SK-N-SH (cell line): ENCODE measurements at regions not wholly inside any gene's neighbourhood (a gene's known extent, or its start where the extent isn't known, plus 50 kb on each side); places are given as distances from the start of the nearest gene placed in this dataset.
"Not testable (repeated sequence)": the region's sequence is repeated elsewhere in the genome, so short reads cannot be mapped to it uniquely, and the experiment has no call there.

ENCODE experiments used
- CTCF ChIA-PET: fragments of 300-600, 350-600 bp; formaldehyde crosslinking; extraction: SDS; loops from one replicate; lab custom pipeline; 2021; lab: Yijun Ruan, JAX
- POLR2A ChIA-PET: fragments of 350-600 bp; sonication (Branson Sonifier 250); formaldehyde crosslinking; extraction: SDS; loops from one replicate; lab custom pipeline; 2020; ENCODE audit warnings: antibody characterized with exemption, inconsistent platforms; lab: Yijun Ruan, JAX
- DNase-seq: peaks from one replicate; pipeline ENCODE4 v3.0.0; 2012
- H2AFZ ChIP-seq: fragments of 200-600 bp; sonication (generic); 2 replicates; pipeline ENCODE4 v1.8.1; 2016; ENCODE audit warnings: antibody characterized with exemption, mild to moderate bottlenecking, low read depth
- H3F3A ChIP-seq: fragments of 200-600 bp; sonication (generic); replicated peaks from 2 replicates; pipeline ENCODE3; 2016; ENCODE audit warnings: antibody characterized with exemption, mild to moderate bottlenecking; ENCODE audit not compliant: insufficient read depth
- H3K27ac ChIP-seq, 2 experiments: fragments of 200-500 bp in 1 of 2; fragments of 200-600 bp in 1 of 2; sonication (Bioruptor generic) in 1 of 2; sonication (generic), shearing (Covaris generic) in 1 of 2; 2 replicates each; pipeline versions ENCODE4 v1.5.1 to v1.6.1; 2014 to 2016; ENCODE audit warnings: low read depth in 2 of 2, inconsistent platforms in 1 of 2, low read length in 1 of 2, mild to moderate bottlenecking in 1 of 2, mixed read lengths in 1 of 2
- H3K27me3 ChIP-seq: fragments of 200-600 bp; sonication (generic), shearing (Covaris generic); 2 replicates; pipeline ENCODE4 v1.6.1; 2016; ENCODE audit warnings: mixed run types; ENCODE audit not compliant: insufficient read depth
- H3K36me3 ChIP-seq, 2 experiments: fragments of 200-500 bp in 1 of 2; fragments of 200-600 bp in 1 of 2; sonication (Bioruptor generic) in 1 of 2; sonication (generic) in 1 of 2; replicated peaks in 1 of 2; 2 replicates each; pipeline versions ENCODE3 to v1.5.1; 2014 to 2016; ENCODE audit warnings: low read length in 1 of 2, mild to moderate bottlenecking in 1 of 2; ENCODE audit not compliant: insufficient read depth in 2 of 2, control insufficient read depth in 1 of 2
- H3K4me1 ChIP-seq, 2 experiments: fragments of 200-500 bp in 1 of 2; fragments of 200-600 bp in 1 of 2; sonication (Bioruptor generic) in 1 of 2; sonication (generic), shearing (Covaris generic) in 1 of 2; 2 replicates each; pipeline versions ENCODE4 v1.5.1 to v1.6.1; 2014 to 2016; ENCODE audit warnings: low read depth in 1 of 2, low read length in 1 of 2, mixed run types in 1 of 2; ENCODE audit not compliant: insufficient read depth in 2 of 2, control insufficient read depth in 1 of 2
- H3K4me2 ChIP-seq: fragments of 200-600 bp; sonication (generic), shearing (Covaris generic); 2 replicates; pipeline ENCODE4 v1.6.1; 2017; ENCODE audit warnings: mixed run types
- H3K4me3 ChIP-seq, 2 experiments: fragments of 200-500 bp in 1 of 2; fragments of 200-600 bp in 1 of 2; sonication (Bioruptor generic) in 1 of 2; sonication (generic), shearing (Covaris generic) in 1 of 2; 2 replicates each; pipeline versions ENCODE4 v1.5.1 to v1.8.1; 2014 to 2016; ENCODE audit warnings: low read depth in 2 of 2, inconsistent platforms in 1 of 2, low read length in 1 of 2, mild to moderate bottlenecking in 1 of 2, mixed read lengths in 1 of 2, moderate library complexity in 1 of 2
- H3K79me2 ChIP-seq: fragments of 200-600 bp; sonication (generic); 2 replicates; pipeline ENCODE4 v1.8.1; 2017; ENCODE audit warnings: mild to moderate bottlenecking; ENCODE audit not compliant: insufficient read depth
- H3K9ac ChIP-seq: fragments of 200-600 bp; sonication (generic); 2 replicates; pipeline ENCODE4 v1.6.1; 2017; ENCODE audit warnings: mixed run types
- H3K9me2 ChIP-seq: fragments of 200-600 bp; sonication (generic); 2 replicates; pipeline ENCODE4 v1.6.1; 2017; ENCODE audit warnings: mixed run types
- H3K9me3 ChIP-seq: fragments of 200-600 bp; sonication (generic); 2 replicates; pipeline ENCODE4 v1.6.1; 2017; ENCODE audit warnings: mixed run types, mild to moderate bottlenecking, moderate library complexity
- H4K20me1 ChIP-seq: fragments of 200-600 bp; sonication (generic); 2 replicates; pipeline ENCODE4 v1.6.1; 2017; ENCODE audit warnings: mild to moderate bottlenecking, mixed run types; ENCODE audit not compliant: insufficient read depth
- CHD2 ChIP-seq: fragments of 150-350 bp; IDR thresholded peaks from 2 replicates; pipeline ENCODE4 v1.6.1; 2018; ENCODE audit warnings: low read length; ENCODE audit not compliant: partially characterized antibody
- CTCF ChIP-seq: fragments of 200-600 bp; sonication (generic); IDR thresholded peaks from 2 replicates; pipeline ENCODE4 v1.6.1; 2017; ENCODE audit warnings: antibody characterized with exemption, mild to moderate bottlenecking, moderate library complexity
- EP300 ChIP-seq, 2 experiments: IDR thresholded peaks; 2 replicates each; pipeline versions ENCODE4 v1.4.0 to v1.6.1; 2012; ENCODE audit warnings: borderline replicate concordance in 1 of 2, low read depth in 1 of 2, low read length in 1 of 2
- GATA2 ChIP-seq: sonication (generic); formaldehyde crosslinking; IDR thresholded peaks from 2 replicates; pipeline ENCODE4 v1.5.0; 2020; ENCODE audit warnings: mild to moderate bottlenecking, missing genetic modification reagents
- JUND ChIP-seq: IDR thresholded peaks from 2 replicates; pipeline ENCODE4 v1.4.0; 2012
- NRF1 ChIP-seq: IDR thresholded peaks from 2 replicates; pipeline ENCODE4 v1.6.1; 2012; ENCODE audit warnings: low read depth, mild to moderate bottlenecking, low read length
- PBX3 ChIP-seq: IDR thresholded peaks from 2 replicates; pipeline ENCODE4; 2012
- RCOR1 ChIP-seq: fragments of 150-350 bp; IDR thresholded peaks from 2 replicates; pipeline ENCODE4 v1.6.1; 2017; ENCODE audit warnings: antibody characterized with exemption, low read length
- SIN3A ChIP-seq: IDR thresholded peaks from 2 replicates; pipeline ENCODE4 v1.6.1; 2012; ENCODE audit warnings: low read depth, mild to moderate bottlenecking, low read length, moderate library complexity, borderline replicate concordance
- TAF1 ChIP-seq: IDR thresholded peaks from 2 replicates; pipeline ENCODE4 v1.6.1; 2012; ENCODE audit warnings: low read depth, mild to moderate bottlenecking, low read length, moderate library complexity, borderline replicate concordance
- TCF12 ChIP-seq: IDR thresholded peaks from 2 replicates; pipeline ENCODE4 v1.4.0; 2012
- TEAD4 ChIP-seq: IDR thresholded peaks from 2 replicates; pipeline ENCODE4 v1.4.0; 2012; ENCODE audit warnings: mild to moderate bottlenecking, borderline replicate concordance; ENCODE audit not compliant: insufficient read depth
- USF2 ChIP-seq: fragments of 150-350 bp; IDR thresholded peaks from 2 replicates; pipeline ENCODE4 v1.6.1; 2017; ENCODE audit warnings: antibody characterized with exemption, low read length, low read depth, borderline replicate concordance
- YY1 ChIP-seq: IDR thresholded peaks from 2 replicates; pipeline ENCODE4 v1.4.0; 2012; ENCODE audit warnings: low read depth, mild to moderate bottlenecking
- ZBTB33 ChIP-seq: IDR thresholded peaks from 2 replicates; pipeline ENCODE4 v1.4.0; 2012; ENCODE audit warnings: low read depth, borderline replicate concordance
- WGBS: methylation state at CpG from one replicate; pipeline ENCODE4 v1.1.6; 2017; ENCODE audit warnings: low lambda C conversion rate; 5-methylcytosine and 5-hydroxymethylcytosine counted together

GRCh38 chr7:81383846-81384245 lies 386.0 kb downstream of the HGF start:
- no peaks in the 10 kb centered on the region for H4K20me1 ChIP-seq
- ChIA-PET POLR2A (no interaction called here), CTCF (interaction anchor here (0.8 to 1.5 kb wide), 2 partner anchors 12 to 15 kb away, joined by 3 to 5 read pairs; no protein-coding TSS in a partner anchor)
- no peaks in the 10 kb centered on the region for H3K27me3 ChIP-seq
- no peaks in the 10 kb centered on the region for H3K9me2 ChIP-seq
- no peak for DNase-seq
- no peak overlapping the region for H2AFZ ChIP-seq
- no peak overlapping the region for H3K4me3 ChIP-seq
- no peak overlapping the region for H3K9ac ChIP-seq
- WGBS, result 59% methylated on average over 2 of the region's 2 CpGs
- H3K4me2 ChIP-seq, result no peak overlapping the region
- no peaks in the 10 kb centered on the region for H3K36me3 ChIP-seq
- H3K27ac ChIP-seq, result no peak overlapping the region
- TF ChIP-seq EP300 (IDR thresholded peaks at IDR 0.05; ENCODE audit: borderline replicate concordance in 1 of 2, low read depth in 1 of 2, low read length in 1 of 2) (0 out of 4 replicates have a peak, but pooled peaks of 1 of the 2 experiments have one; percentile 29), CTCF (no peak), JUND (peak; percentile 41), PBX3 (peak; percentile 86), SIN3A (no peak), USF2 (no peak), RCOR1 (no peak), GATA2 (CRISPR knock-in tag) (no peak), YY1 (no peak), TEAD4 (0 out of 2 replicates have a peak, but pooled peaks have one; percentile 18), NRF1 (no peak), TCF12 (peak; percentile 24), TAF1 (no peak), ZBTB33 (no peak), CHD2 (no peak)
- no peaks in the 10 kb centered on the region; a peak in 2 of 4 replicates for H3K4me1 ChIP-seq
- peaks cover 3% of the 10 kb centered on the region for H3F3A ChIP-seq
- no peaks in the 10 kb centered on the region for H3K9me3 ChIP-seq
- no peaks in the 10 kb centered on the region for H3K79me2 ChIP-seq

- CTCF ChIA-PET, H3F3A ChIP-seq, H3K27ac ChIP-seq, H2AFZ ChIP-seq, H3K4me2 ChIP-seq, POLR2A ChIA-PET, H3K79me2 ChIP-seq, H3K4me1 ChIP-seq, H3K9me3 ChIP-seq, DNase-seq, H3K27me3 ChIP-seq, H3K36me3 ChIP-seq, H3K9ac ChIP-seq, H4K20me1 ChIP-seq, H3K9me2 ChIP-seq, H3K4me3 ChIP-seq: not testable (repeated sequence)
Measured at GRCh38 chr7:81374641-81375040, 395.2 kb downstream of the HGF start.
